GM23338 (cell line): ENCODE measurements at regions not wholly inside any gene's neighbourhood (a gene's known extent, or its start where the extent isn't known, plus 50 kb on each side); places are given as distances from the start of the nearest gene placed in this dataset.

Source experiments
- ATAC-seq: fragments of 200-7000 bp; cut with Tn5 transposase; 3 replicates; pipeline ENCODE4 v1.9.1; 2020
- DNase-seq: peaks from one replicate; pipeline ENCODE4 v3.0.0-alpha.2; 2015; ENCODE audit warnings: low spot score
- H2AFZ ChIP-seq: fragments of 200-600 bp; sonication (generic); 2 replicates; pipeline ENCODE4 v1.8.0; 2016; ENCODE audit warnings: antibody characterized with exemption, mild to moderate bottlenecking, moderate library complexity
- H3F3A ChIP-seq: fragments of 200-600 bp; sonication (generic); replicated peaks from 2 replicates; pipeline ENCODE4 v1.8.0; 2017; ENCODE audit warnings: antibody characterized with exemption, mixed run types, low read depth
- H3K27ac ChIP-seq: fragments of 200-600 bp; sonication (generic); 2 replicates; pipeline ENCODE4 v1.6.1; 2016; ENCODE audit warnings: low read depth
- H3K27me3 ChIP-seq: fragments of 200-600 bp; sonication (generic); 2 replicates; pipeline ENCODE4 v1.8.0; 2016; ENCODE audit warnings: mild to moderate bottlenecking, mixed run types, moderate library complexity; ENCODE audit not compliant: insufficient read depth
- H3K36me3 ChIP-seq: fragments of 200-600 bp; sonication (generic); 2 replicates; pipeline ENCODE4 v1.8.0; 2016; ENCODE audit warnings: mild to moderate bottlenecking; ENCODE audit not compliant: insufficient read depth
- H3K4me1 ChIP-seq: fragments of 200-600 bp; sonication (generic); 2 replicates; pipeline ENCODE4 v1.8.0; 2016; ENCODE audit warnings: mild to moderate bottlenecking, moderate library complexity; ENCODE audit not compliant: insufficient read depth
- H3K4me2 ChIP-seq: fragments of 200-600 bp; sonication (generic); 2 replicates; pipeline ENCODE4 v1.7.1; 2017; ENCODE audit warnings: mixed run types
- H3K4me3 ChIP-seq: fragments of 200-600 bp; sonication (generic); 2 replicates; pipeline ENCODE4 v1.6.1; 2016; ENCODE audit warnings: mixed run types
- H3K79me2 ChIP-seq: fragments of 200-600 bp; sonication (generic); replicated peaks from 2 replicates; pipeline ENCODE4 v1.8.0; 2017; ENCODE audit warnings: mild to moderate bottlenecking; ENCODE audit not compliant: insufficient read depth
- H3K9me2 ChIP-seq: fragments of 200-600 bp; sonication (generic); 2 replicates; pipeline ENCODE4 v1.8.0; 2017; ENCODE audit not compliant: insufficient read depth
- H4K20me1 ChIP-seq: fragments of 200-600 bp; sonication (generic); replicated peaks from 2 replicates; pipeline ENCODE4 v1.8.0; 2017; ENCODE audit warnings: mild to moderate bottlenecking; ENCODE audit not compliant: insufficient read depth
- H3K27ac Mint-ChIP-seq: 2 replicates; pipeline ENCODE4 v1.8.0; 2020; ENCODE audit warnings: inconsistent platforms, mild to moderate bottlenecking, moderate library complexity, mixed read lengths
- H3K27me3 Mint-ChIP-seq: 3 replicates; pipeline ENCODE4 v1.8.0; 2022; ENCODE audit warnings: low read depth, mild to moderate bottlenecking, moderate library complexity, mixed read lengths, inconsistent platforms; ENCODE audit not compliant: insufficient read depth, poor library complexity
- H3K36me3 Mint-ChIP-seq: 3 replicates; pipeline ENCODE4 v1.8.0; 2021; ENCODE audit warnings: low read depth, mild to moderate bottlenecking, inconsistent platforms, moderate library complexity, mixed read lengths
- H3K4me1 Mint-ChIP-seq: 3 replicates; pipeline ENCODE4 v1.8.0; 2020; ENCODE audit warnings: mild to moderate bottlenecking, inconsistent platforms, mixed read lengths
- H3K4me3 Mint-ChIP-seq: 3 replicates; pipeline ENCODE4 v1.8.0; 2021; ENCODE audit warnings: moderate library complexity, mild to moderate bottlenecking, inconsistent platforms, mixed read lengths
- H3K9me3 Mint-ChIP-seq: 3 replicates; pipeline ENCODE4 v1.8.0; 2020; ENCODE audit warnings: moderate library complexity, mild to moderate bottlenecking, inconsistent platforms, mixed read lengths
- CREB1 ChIP-seq: fragments of 250-450 bp; sonication (Bioruptor Pico); IDR thresholded peaks from 2 replicates; pipeline ENCODE4 v1.5.0; 2020; ENCODE audit warnings: low read depth, mild to moderate bottlenecking, moderate library complexity
- CTCF ChIP-seq, 2 experiments: fragments of 200-600 bp in 1 of 2; sonication (generic) in 1 of 2; conservative IDR thresholded peaks; 2 replicates each; pipeline versions ENCODE4 v1.5.1 to v1.6.1; 2016 to 2017; ENCODE audit warnings: antibody characterized with exemption in 2 of 2, low read depth in 2 of 2, mild to moderate bottlenecking in 2 of 2, moderate library complexity in 1 of 2
- ETS1 ChIP-seq: IDR thresholded peaks from 2 replicates; pipeline ENCODE4 v1.6.1; 2016; ENCODE audit warnings: antibody characterized with exemption
- EZH2 ChIP-seq: fragments of 200-600 bp; sonication (generic); IDR thresholded peaks from one replicate; pipeline ENCODE4 v1.8.0; 2017; ENCODE audit warnings: antibody characterized with exemption, mild to moderate bottlenecking, low read depth; ENCODE audit not compliant: unreplicated experiment
- EZH2phosphoT487 ChIP-seq: fragments of 200-600 bp; sonication (generic); IDR thresholded peaks from one replicate; pipeline ENCODE4 v1.8.1; 2018; ENCODE audit warnings: antibody characterized with exemption; ENCODE audit not compliant: unreplicated experiment
- JUNB ChIP-seq: IDR thresholded peaks from one replicate; pipeline ENCODE4 v1.6.1; 2016; ENCODE audit warnings: antibody characterized with exemption; ENCODE audit not compliant: unreplicated experiment
- NANOG ChIP-seq: IDR thresholded peaks from 2 replicates; pipeline ENCODE4 v1.6.1; 2016; ENCODE audit warnings: antibody characterized with exemption, borderline replicate concordance
- POLR2AphosphoS5 ChIP-seq: IDR thresholded peaks from 2 replicates; pipeline ENCODE4 v1.6.1; 2016; ENCODE audit warnings: antibody characterized with exemption, low read depth
- STAT1 ChIP-seq: IDR thresholded peaks from one replicate; pipeline ENCODE4 v1.6.1; 2016; ENCODE audit warnings: antibody characterized with exemption; ENCODE audit not compliant: unreplicated experiment
- ZNF114 ChIP-seq: fragments of 250-450 bp; sonication (Bioruptor Pico); IDR thresholded peaks from 2 replicates; pipeline ENCODE4 v1.5.0; 2020; ENCODE audit warnings: mild to moderate bottlenecking, moderate library complexity
- ZNF331 ChIP-seq: fragments of 250-450 bp; sonication (Bioruptor Pico); IDR thresholded peaks from 2 replicates; pipeline ENCODE4 v1.5.0; 2020; ENCODE audit warnings: low read depth, mild to moderate bottlenecking, moderate library complexity
- TF ChIP-seq, protein P1 (sequence below): IDR thresholded peaks from one replicate; pipeline ENCODE4 v1.6.1; 2018; ENCODE audit warnings: antibody characterized with exemption; ENCODE audit not compliant: unreplicated experiment
- TF ChIP-seq, protein P2 (sequence below): fragments of 250-450 bp; sonication (Bioruptor Pico); IDR thresholded peaks from 2 replicates; pipeline ENCODE4 v1.5.0; 2020; ENCODE audit warnings: mild to moderate bottlenecking, moderate library complexity

GRCh38 chr10:20429742-20430141, 467.4 kb downstream of the NEBL start:
- H3K4me2 ChIP-seq: no peak overlapping the region
- no peaks in the 10 kb centered on the region for H3K4me1 Mint-ChIP-seq
- DNase-seq (no peak), ATAC-seq (no peak)
- no peaks in the 10 kb centered on the region for H4K20me1 ChIP-seq
- no peaks in the 10 kb centered on the region for H3K27me3 ChIP-seq
- H3K4me1 ChIP-seq: no peaks in the 10 kb centered on the region; the same call in 1 of the 2 replicates
- no peak overlapping the region for H3K27ac ChIP-seq
- H3F3A ChIP-seq: no peaks in the 10 kb centered on the region
- peaks cover 1% of the 10 kb centered on the region for H3K27me3 Mint-ChIP-seq
- no peak overlapping the region for H3K4me3 ChIP-seq
- peaks cover under 1% of the 10 kb centered on the region; the same call in 1 of the 2 replicates for H3K9me2 ChIP-seq
- H3K79me2 ChIP-seq: peaks cover 4% of the 10 kb centered on the region
- peaks cover 23% of the 10 kb centered on the region; the same call in 2 of the 3 replicates for H3K9me3 Mint-ChIP-seq
- H3K4me3 Mint-ChIP-seq: no peak overlapping the region
- no peak overlapping the region for H3K27ac Mint-ChIP-seq
- H3K36me3 ChIP-seq: no peaks in the 10 kb centered on the region
- TF ChIP-seq, protein P1, sequence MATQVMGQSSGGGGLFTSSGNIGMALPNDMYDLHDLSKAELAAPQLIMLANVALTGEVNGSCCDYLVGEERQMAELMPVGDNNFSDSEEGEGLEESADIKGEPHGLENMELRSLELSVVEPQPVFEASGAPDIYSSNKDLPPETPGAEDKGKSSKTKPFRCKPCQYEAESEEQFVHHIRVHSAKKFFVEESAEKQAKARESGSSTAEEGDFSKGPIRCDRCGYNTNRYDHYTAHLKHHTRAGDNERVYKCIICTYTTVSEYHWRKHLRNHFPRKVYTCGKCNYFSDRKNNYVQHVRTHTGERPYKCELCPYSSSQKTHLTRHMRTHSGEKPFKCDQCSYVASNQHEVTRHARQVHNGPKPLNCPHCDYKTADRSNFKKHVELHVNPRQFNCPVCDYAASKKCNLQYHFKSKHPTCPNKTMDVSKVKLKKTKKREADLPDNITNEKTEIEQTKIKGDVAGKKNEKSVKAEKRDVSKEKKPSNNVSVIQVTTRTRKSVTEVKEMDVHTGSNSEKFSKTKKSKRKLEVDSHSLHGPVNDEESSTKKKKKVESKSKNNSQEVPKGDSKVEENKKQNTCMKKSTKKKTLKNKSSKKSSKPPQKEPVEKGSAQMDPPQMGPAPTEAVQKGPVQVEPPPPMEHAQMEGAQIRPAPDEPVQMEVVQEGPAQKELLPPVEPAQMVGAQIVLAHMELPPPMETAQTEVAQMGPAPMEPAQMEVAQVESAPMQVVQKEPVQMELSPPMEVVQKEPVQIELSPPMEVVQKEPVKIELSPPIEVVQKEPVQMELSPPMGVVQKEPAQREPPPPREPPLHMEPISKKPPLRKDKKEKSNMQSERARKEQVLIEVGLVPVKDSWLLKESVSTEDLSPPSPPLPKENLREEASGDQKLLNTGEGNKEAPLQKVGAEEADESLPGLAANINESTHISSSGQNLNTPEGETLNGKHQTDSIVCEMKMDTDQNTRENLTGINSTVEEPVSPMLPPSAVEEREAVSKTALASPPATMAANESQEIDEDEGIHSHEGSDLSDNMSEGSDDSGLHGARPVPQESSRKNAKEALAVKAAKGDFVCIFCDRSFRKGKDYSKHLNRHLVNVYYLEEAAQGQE: no peak
- no peak for TF ChIP-seq POLR2AphosphoS5
- no peak for TF ChIP-seq ETS1
- no peak for TF ChIP-seq EZH2
- TF ChIP-seq STAT1: no peak
- no peak for TF ChIP-seq EZH2phosphoT487
- TF ChIP-seq ZNF331 (CRISPR knock-in tag): no peak
- TF ChIP-seq CREB1 (CRISPR knock-in tag): no peak
- TF ChIP-seq JUNB: no peak
- no peak for TF ChIP-seq ZNF114 (CRISPR knock-in tag)
- TF ChIP-seq NANOG: no peak
- TF ChIP-seq CTCF (conservative IDR thresholded peaks at IDR 0.05; ENCODE audit: low read depth in 2 of 2): no peak
- TF ChIP-seq, protein P2, sequence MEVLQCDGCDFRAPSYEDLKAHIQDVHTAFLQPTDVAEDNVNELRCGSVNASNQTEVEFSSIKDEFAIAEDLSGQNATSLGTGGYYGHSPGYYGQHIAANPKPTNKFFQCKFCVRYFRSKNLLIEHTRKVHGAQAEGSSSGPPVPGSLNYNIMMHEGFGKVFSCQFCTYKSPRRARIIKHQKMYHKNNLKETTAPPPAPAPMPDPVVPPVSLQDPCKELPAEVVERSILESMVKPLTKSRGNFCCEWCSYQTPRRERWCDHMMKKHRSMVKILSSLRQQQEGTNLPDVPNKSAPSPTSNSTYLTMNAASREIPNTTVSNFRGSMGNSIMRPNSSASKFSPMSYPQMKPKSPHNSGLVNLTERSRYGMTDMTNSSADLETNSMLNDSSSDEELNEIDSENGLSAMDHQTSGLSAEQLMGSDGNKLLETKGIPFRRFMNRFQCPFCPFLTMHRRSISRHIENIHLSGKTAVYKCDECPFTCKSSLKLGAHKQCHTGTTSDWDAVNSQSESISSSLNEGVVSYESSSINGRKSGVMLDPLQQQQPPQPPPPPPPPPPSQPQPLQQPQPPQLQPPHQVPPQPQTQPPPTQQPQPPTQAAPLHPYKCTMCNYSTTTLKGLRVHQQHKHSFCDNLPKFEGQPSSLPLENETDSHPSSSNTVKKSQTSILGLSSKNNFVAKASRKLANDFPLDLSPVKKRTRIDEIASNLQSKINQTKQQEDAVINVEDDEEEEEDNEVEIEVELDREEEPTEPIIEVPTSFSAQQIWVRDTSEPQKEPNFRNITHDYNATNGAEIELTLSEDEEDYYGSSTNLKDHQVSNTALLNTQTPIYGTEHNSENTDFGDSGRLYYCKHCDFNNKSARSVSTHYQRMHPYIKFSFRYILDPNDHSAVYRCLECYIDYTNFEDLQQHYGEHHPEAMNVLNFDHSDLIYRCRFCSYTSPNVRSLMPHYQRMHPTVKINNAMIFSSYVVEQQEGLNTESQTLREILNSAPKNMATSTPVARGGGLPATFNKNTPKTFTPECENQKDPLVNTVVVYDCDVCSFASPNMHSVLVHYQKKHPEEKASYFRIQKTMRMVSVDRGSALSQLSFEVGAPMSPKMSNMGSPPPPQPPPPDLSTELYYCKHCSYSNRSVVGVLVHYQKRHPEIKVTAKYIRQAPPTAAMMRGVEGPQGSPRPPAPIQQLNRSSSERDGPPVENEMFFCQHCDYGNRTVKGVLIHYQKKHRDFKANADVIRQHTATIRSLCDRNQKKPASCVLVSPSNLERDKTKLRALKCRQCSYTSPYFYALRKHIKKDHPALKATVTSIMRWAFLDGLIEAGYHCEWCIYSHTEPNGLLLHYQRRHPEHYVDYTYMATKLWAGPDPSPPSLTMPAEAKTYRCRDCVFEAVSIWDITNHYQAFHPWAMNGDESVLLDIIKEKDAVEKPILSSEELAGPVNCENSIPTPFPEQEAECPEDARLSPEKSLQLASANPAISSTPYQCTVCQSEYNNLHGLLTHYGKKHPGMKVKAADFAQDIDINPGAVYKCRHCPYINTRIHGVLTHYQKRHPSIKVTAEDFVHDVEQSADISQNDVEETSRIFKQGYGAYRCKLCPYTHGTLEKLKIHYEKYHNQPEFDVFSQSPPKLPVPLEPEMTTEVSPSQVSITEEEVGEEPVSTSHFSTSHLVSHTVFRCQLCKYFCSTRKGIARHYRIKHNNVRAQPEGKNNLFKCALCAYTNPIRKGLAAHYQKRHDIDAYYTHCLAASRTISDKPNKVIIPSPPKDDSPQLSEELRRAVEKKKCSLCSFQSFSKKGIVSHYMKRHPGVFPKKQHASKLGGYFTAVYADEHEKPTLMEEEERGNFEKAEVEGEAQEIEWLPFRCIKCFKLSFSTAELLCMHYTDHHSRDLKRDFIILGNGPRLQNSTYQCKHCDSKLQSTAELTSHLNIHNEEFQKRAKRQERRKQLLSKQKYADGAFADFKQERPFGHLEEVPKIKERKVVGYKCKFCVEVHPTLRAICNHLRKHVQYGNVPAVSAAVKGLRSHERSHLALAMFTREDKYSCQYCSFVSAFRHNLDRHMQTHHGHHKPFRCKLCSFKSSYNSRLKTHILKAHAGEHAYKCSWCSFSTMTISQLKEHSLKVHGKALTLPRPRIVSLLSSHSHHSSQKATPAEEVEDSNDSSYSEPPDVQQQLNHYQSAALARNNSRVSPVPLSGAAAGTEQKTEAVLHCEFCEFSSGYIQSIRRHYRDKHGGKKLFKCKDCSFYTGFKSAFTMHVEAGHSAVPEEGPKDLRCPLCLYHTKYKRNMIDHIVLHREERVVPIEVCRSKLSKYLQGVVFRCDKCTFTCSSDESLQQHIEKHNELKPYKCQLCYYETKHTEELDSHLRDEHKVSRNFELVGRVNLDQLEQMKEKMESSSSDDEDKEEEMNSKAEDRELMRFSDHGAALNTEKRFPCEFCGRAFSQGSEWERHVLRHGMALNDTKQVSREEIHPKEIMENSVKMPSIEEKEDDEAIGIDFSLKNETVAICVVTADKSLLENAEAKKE (CRISPR knock-in tag): no peak
- H3K36me3 Mint-ChIP-seq: peaks cover 19% of the 10 kb centered on the region; the same call in 2 of the 3 replicates
- no peak overlapping the region for H2AFZ ChIP-seq
